ENCODE measurements at regions not wholly inside any gene's neighbourhood (a gene's known extent, or its start where the extent isn't known, plus 50 kb on each side); places are given as distances from the start of the nearest gene placed in this dataset.

GRCh38 chr13:105663182-105663581, 872.3 kb downstream of the EFNB2 start:
- POLR2A ChIA-PET (ENCODE audit: unreplicated experiment): interaction anchor here (0.7 kb wide), 1 partner anchor 847 kb away, joined by 4 read pairs; no protein-coding TSS in a partner anchor
- ATAC-seq (ENCODE audit: low read depth): no peak

More at GRCh38 chr13:105663182-105663581, 872.3 kb downstream of the EFNB2 start:
- no peak for DNase-seq
- CTCF ChIA-PET: no interaction called here
- Histone ChIP-seq H3K27me3 (ENCODE audit: control insufficient read depth, insufficient read depth, low read length) (no peaks in the 10 kb centered on the region), H3K9me1 (ENCODE audit: insufficient read depth, low read length) (no peaks in the 10 kb centered on the region), H3K36me3 (ENCODE audit: control insufficient read depth, insufficient read depth, low read length) (no peaks in the 10 kb centered on the region), H3K4me1 (ENCODE audit: control insufficient read depth, insufficient read depth, low read length) (peaks cover 3% of the 10 kb centered on the region; the same call in 1 of the 2 replicates), H3K18ac (ENCODE audit: low read depth, low read length) (no peak overlapping the region), H3K9me3 (ENCODE audit: control insufficient read depth, insufficient read depth, low read length) (no peaks in the 10 kb centered on the region), H2BK5ac (ENCODE audit: low read depth, low read length, poor library complexity, severe bottlenecking) (no peak overlapping the region), H2BK20ac (ENCODE audit: low read depth, low read length) (no peak overlapping the region), H4K91ac (ENCODE audit: insufficient read depth, low read depth, low read length) (no peak overlapping the region), H3K27ac (ENCODE audit: insufficient read depth, low read length) (no peak overlapping the region), H3K23ac (ENCODE audit: low read depth, low read length) (no peak overlapping the region), H3K4ac (ENCODE audit: low read depth, low read length) (no peak overlapping the region), H3K14ac (replicated peaks; ENCODE audit: low read depth, low read length) (no peak overlapping the region), H4K20me1 (ENCODE audit: insufficient read depth, low read length) (no peaks in the 10 kb centered on the region), H3K79me1 (ENCODE audit: low read depth in 1 of 2, low read length in 2 of 2) (no peaks in the 10 kb centered on the region), H3K56ac (ENCODE audit: extremely low read depth, insufficient read depth, low read length) (no peak overlapping the region), H2AK5ac (ENCODE audit: low read depth, low read length) (no peak overlapping the region), H3K4me3 (ENCODE audit: insufficient read depth, low read depth, low read length) (no peak overlapping the region), H2AFZ (replicated peaks; ENCODE audit: low read length, poor library complexity) (no peak overlapping the region), H4K8ac (ENCODE audit: low read depth in 2 of 2, low read length in 2 of 2) (no peak overlapping the region), H2BK120ac (ENCODE audit: low read depth, low read length) (no peak overlapping the region), H2BK15ac (ENCODE audit: low read depth, low read length) (no peak overlapping the region), H3K4me2 (ENCODE audit: low read depth, low read length) (no peak overlapping the region), H3K9ac (ENCODE audit: low read depth, low read length) (no peak overlapping the region), H4K5ac (ENCODE audit: low read depth, low read length) (no peak overlapping the region), H2AK9ac (replicated peaks; ENCODE audit: low read depth, low read length, poor library complexity) (no peak overlapping the region)
- dilution Hi-C loops (cut with HindIII; ENCODE audit: low sequenced_read_pairs, unreplicated experiment) (no loop called here), in situ Hi-C loops (cut with MboI; ENCODE audit: low sequenced_read_pairs) (no loop called here), intact Hi-C loops (cut with micrococcal nuclease) (no loop called here)
- no TSS peak for BruUV-seq (replicated peaks)
- no CpG with 5 or more reads among the region's 5 CpGs for WGBS, 2 experiments (ENCODE audit: extremely low coverage in 2 of 2, insufficient read length in 1 of 2)
- TF ChIP-seq RAD21 (IDR thresholded peaks at IDR 0.05; ENCODE audit: low read length) (no peak), USF2 (IDR thresholded peaks at IDR 0.05; ENCODE audit: low read depth, low read length) (no peak), MXI1 (IDR thresholded peaks at IDR 0.05; ENCODE audit: borderline replicate concordance, low read depth, low read length) (no peak), CEBPB (IDR thresholded peaks at IDR 0.05; ENCODE audit: low read depth, low read length) (no peak), RFX5 (IDR thresholded peaks at IDR 0.05; ENCODE audit: low read depth, low read length) (no peak), POLR2A (IDR thresholded peaks at IDR 0.05; ENCODE audit: low read depth, low read length) (no peak)

All from IMR-90 (cell line).